ENCODE measurements at regions not wholly inside any gene's neighbourhood (a gene's known extent, or its start where the extent isn't known, plus 50 kb on each side); places are given as distances from the start of the nearest gene placed in this dataset.

DNA sequence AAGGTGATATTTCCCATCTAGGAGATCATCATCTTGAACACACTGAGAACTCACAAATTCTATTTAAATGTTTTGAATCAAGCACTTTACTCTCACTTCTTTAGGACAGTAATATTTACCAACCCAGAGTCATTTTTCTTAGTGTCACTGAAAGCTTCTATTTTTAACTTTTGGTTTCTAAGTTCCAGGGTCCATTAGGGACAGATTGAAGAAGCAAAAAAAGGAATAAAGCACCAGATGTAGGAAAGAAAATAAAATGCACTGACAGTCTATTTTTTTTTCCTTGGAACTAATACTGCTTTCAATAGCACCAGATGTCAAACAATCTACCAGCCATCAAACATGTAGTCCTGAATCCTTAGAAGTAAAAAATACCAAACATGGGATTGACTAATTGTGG, 526.7 kb upstream of the LRRN3 start:
- no TSS peak for BruUV-seq (replicated peaks)
- ChIA-PET CTCF (no interaction called here), POLR2A (no interaction called here)

More for the DNA sequence above, 526.7 kb upstream of the LRRN3 start:
- Histone ChIP-seq H3K4me1 (ENCODE audit: control insufficient read depth, insufficient read depth, low read length) (no peaks in the 10 kb centered on the region), H3K4me2 (ENCODE audit: control insufficient read depth, insufficient read depth) (no peak overlapping the region), H2AFZ (ENCODE audit: control insufficient read depth, low read depth, low read length) (no peak overlapping the region), H3K9me3 (replicated peaks; ENCODE audit: control insufficient read depth, insufficient read depth, low read length) (no peaks in the 10 kb centered on the region), H3K79me2 (ENCODE audit: control insufficient read depth, insufficient read depth, low read length) (no peaks in the 10 kb centered on the region), H3K27ac (ENCODE audit: control insufficient read depth, insufficient read depth) (no peak overlapping the region), H4K20me1 (ENCODE audit: control insufficient read depth, insufficient read depth) (no peaks in the 10 kb centered on the region), H3K27me3 (replicated peaks in 1 of 2; ENCODE audit: control insufficient read depth in 2 of 2, insufficient read depth in 2 of 2, low read length in 1 of 2) (no peaks in the 10 kb centered on the region), H3K36me3 (ENCODE audit: control insufficient read depth in 2 of 2, insufficient read depth in 2 of 2, low read length in 1 of 2) (no peaks in the 10 kb centered on the region), H3K4me3 (no peak overlapping the region), H3K9ac (ENCODE audit: control insufficient read depth, insufficient read depth, low read length) (no peak overlapping the region)
- TF ChIP-seq, protein P1, sequence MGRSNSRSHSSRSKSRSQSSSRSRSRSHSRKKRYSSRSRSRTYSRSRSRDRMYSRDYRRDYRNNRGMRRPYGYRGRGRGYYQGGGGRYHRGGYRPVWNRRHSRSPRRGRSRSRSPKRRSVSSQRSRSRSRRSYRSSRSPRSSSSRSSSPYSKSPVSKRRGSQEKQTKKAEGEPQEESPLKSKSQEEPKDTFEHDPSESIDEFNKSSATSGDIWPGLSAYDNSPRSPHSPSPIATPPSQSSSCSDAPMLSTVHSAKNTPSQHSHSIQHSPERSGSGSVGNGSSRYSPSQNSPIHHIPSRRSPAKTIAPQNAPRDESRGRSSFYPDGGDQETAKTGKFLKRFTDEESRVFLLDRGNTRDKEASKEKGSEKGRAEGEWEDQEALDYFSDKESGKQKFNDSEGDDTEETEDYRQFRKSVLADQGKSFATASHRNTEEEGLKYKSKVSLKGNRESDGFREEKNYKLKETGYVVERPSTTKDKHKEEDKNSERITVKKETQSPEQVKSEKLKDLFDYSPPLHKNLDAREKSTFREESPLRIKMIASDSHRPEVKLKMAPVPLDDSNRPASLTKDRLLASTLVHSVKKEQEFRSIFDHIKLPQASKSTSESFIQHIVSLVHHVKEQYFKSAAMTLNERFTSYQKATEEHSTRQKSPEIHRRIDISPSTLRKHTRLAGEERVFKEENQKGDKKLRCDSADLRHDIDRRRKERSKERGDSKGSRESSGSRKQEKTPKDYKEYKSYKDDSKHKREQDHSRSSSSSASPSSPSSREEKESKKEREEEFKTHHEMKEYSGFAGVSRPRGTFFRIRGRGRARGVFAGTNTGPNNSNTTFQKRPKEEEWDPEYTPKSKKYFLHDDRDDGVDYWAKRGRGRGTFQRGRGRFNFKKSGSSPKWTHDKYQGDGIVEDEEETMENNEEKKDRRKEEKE (IDR thresholded peaks at IDR 0.05): no peak
- TF ChIP-seq SUPT20H (IDR thresholded peaks at IDR 0.05; ENCODE audit: borderline replicate concordance, control insufficient read depth, low read depth, low read length): no peak
- no peak for TF ChIP-seq EP300 (IDR thresholded peaks at IDR 0.05; ENCODE audit: borderline replicate concordance in 1 of 2, control insufficient read depth in 1 of 2, low read depth in 2 of 2, low read length in 2 of 2)
- TF ChIP-seq, protein P2, sequence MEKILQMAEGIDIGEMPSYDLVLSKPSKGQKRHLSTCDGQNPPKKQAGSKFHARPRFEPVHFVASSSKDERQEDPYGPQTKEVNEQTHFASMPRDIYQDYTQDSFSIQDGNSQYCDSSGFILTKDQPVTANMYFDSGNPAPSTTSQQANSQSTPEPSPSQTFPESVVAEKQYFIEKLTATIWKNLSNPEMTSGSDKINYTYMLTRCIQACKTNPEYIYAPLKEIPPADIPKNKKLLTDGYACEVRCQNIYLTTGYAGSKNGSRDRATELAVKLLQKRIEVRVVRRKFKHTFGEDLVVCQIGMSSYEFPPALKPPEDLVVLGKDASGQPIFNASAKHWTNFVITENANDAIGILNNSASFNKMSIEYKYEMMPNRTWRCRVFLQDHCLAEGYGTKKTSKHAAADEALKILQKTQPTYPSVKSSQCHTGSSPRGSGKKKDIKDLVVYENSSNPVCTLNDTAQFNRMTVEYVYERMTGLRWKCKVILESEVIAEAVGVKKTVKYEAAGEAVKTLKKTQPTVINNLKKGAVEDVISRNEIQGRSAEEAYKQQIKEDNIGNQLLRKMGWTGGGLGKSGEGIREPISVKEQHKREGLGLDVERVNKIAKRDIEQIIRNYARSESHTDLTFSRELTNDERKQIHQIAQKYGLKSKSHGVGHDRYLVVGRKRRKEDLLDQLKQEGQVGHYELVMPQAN (conservative IDR thresholded peaks at IDR 0.05): no peak
- no peak for TF ChIP-seq STAT1 (conservative IDR thresholded peaks at IDR 0.05)
- TF ChIP-seq ZNF622 (IDR thresholded peaks at IDR 0.05): no peak
- no peak for TF ChIP-seq WRNIP1 (IDR thresholded peaks at IDR 0.05; ENCODE audit: borderline replicate concordance, low read depth, low read length)
- TF ChIP-seq, protein P3, sequence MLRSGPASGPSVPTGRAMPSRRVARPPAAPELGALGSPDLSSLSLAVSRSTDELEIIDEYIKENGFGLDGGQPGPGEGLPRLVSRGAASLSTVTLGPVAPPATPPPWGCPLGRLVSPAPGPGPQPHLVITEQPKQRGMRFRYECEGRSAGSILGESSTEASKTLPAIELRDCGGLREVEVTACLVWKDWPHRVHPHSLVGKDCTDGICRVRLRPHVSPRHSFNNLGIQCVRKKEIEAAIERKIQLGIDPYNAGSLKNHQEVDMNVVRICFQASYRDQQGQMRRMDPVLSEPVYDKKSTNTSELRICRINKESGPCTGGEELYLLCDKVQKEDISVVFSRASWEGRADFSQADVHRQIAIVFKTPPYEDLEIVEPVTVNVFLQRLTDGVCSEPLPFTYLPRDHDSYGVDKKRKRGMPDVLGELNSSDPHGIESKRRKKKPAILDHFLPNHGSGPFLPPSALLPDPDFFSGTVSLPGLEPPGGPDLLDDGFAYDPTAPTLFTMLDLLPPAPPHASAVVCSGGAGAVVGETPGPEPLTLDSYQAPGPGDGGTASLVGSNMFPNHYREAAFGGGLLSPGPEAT (IDR thresholded peaks at IDR 0.05; ENCODE audit: low read depth): no peak
- TF ChIP-seq NBN (IDR thresholded peaks at IDR 0.05): no peak
- no peak for TF ChIP-seq SMARCA5 (IDR thresholded peaks at IDR 0.05)
- no peak for TF ChIP-seq ZNF274 (IDR thresholded peaks at IDR 0.05; ENCODE audit: insufficient read depth, insufficient read length)
- TF ChIP-seq NR2C1 (IDR thresholded peaks at IDR 0.05): no peak
- TF ChIP-seq CBX3 (IDR thresholded peaks at IDR 0.05; ENCODE audit: borderline replicate concordance, low read depth): no peak
- TF ChIP-seq SP1 (IDR thresholded peaks at IDR 0.05; ENCODE audit: low read depth, low read length): no peak
- TF ChIP-seq RUNX3 (IDR thresholded peaks at IDR 0.05; ENCODE audit: low read length): no peak
- intact Hi-C loops (cut with micrococcal nuclease; ENCODE audit: unreplicated experiment) (no loop called here), in situ Hi-C loops (cut with MboI) (no loop called here)
- ATAC-seq: no peak
- DNase-seq (ENCODE audit: low read depth, low spot score): no peak
- FAIRE-seq: no peak
- ChIA-PET RAD21 (ENCODE audit: unreplicated experiment) (no interaction called here), SMC1A (ENCODE audit: uncharacterized antibody, unreplicated experiment) (no interaction called here)
